ENCODE measurements at regions not wholly inside any gene's neighbourhood (a gene's known extent, or its start where the extent isn't known, plus 50 kb on each side); places are given as distances from the start of the nearest gene placed in this dataset.

DNA sequence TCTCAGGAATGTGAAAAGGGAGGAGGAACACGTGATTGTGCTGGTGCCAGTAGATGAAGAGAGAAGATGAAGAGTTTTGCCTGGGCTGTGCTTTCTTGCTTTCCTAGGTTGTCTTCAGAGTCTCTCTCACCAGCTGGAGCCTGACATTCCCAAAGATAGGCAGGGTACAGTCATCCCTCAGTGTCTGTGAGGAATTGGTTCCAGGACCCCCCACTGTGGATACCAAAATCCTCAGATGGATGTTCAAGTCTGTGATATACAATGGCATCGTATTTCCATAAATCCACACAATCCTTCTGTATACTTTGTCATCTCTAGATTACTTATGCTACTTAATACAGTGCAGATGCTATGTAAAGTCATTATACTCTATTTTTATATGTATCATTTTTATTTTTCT is 113.5 kb downstream of the SAMD5 start:
- Histone ChIP-seq H3K79me2 (ENCODE audit: insufficient read depth, low read length) (no peaks in the 10 kb centered on the region), H4K20me1 (ENCODE audit: insufficient read depth) (no peaks in the 10 kb centered on the region), H3K36me3 (ENCODE audit: control insufficient read depth in 1 of 2, insufficient read depth in 2 of 2, low read length in 2 of 2) (no peaks in the 10 kb centered on the region), H3K9me2 (ENCODE audit: insufficient read depth) (no peaks in the 10 kb centered on the region), H3K4me3 (replicated peaks in 1 of 2; ENCODE audit: low read depth in 1 of 2, low read length in 2 of 2) (no peak overlapping the region), H3K27ac (ENCODE audit: low read depth, low read length) (no peak overlapping the region), H2AFZ (ENCODE audit: low read depth, low read length, poor library complexity, severe bottlenecking) (no peak overlapping the region), H3K4me2 (ENCODE audit: low read length) (no peak overlapping the region), H3K27me3 (ENCODE audit: insufficient read depth, low read length) (no peaks in the 10 kb centered on the region), H3K9ac (ENCODE audit: low read length) (no peak overlapping the region), H3K9me3 (ENCODE audit: control insufficient read depth in 1 of 2, insufficient read depth in 1 of 2, low read depth in 1 of 2, low read length in 2 of 2) (no peaks in the 10 kb centered on the region), H3K4me1 (ENCODE audit: control insufficient read depth in 1 of 2, insufficient read depth in 2 of 2, low read length in 2 of 2) (no peaks in the 10 kb centered on the region)
- BruUV-seq (replicated peaks) = no TSS peak
- DNase-seq (ENCODE audit: low read depth, low spot score) (no peak), ATAC-seq (no peak)
- POLR2A ChIA-PET = no interaction called here
- CTCF ChIA-PET = no interaction called here
- intact Hi-C loops (cut with micrococcal nuclease) = no loop called here
- no peak for TF ChIP-seq EZH2phosphoT487 (IDR thresholded peaks at IDR 0.05; ENCODE audit: borderline replicate concordance)
- no peak for TF ChIP-seq SRF (IDR thresholded peaks at IDR 0.05; ENCODE audit: low read depth)
- TF ChIP-seq EGR1 (IDR thresholded peaks at IDR 0.05; ENCODE audit: low read depth) = no peak
- TF ChIP-seq ZNF274 (IDR thresholded peaks at IDR 0.05; ENCODE audit: low read depth, low read length) = no peak
- no peak for TF ChIP-seq YY1 (IDR thresholded peaks at IDR 0.05; ENCODE audit: extremely low read depth, insufficient replicate concordance, low read depth, low read length)
- no peak for TF ChIP-seq REST (IDR thresholded peaks at IDR 0.05; ENCODE audit: low read depth)
- TF ChIP-seq, protein P1, sequence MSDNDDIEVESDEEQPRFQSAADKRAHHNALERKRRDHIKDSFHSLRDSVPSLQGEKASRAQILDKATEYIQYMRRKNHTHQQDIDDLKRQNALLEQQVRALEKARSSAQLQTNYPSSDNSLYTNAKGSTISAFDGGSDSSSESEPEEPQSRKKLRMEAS (IDR thresholded peaks at IDR 0.05) = no peak
- no peak for TF ChIP-seq EZH2 (IDR thresholded peaks at IDR 0.05)
- TF ChIP-seq ZFX (IDR thresholded peaks at IDR 0.05) = no peak
- TF ChIP-seq, protein P2, sequence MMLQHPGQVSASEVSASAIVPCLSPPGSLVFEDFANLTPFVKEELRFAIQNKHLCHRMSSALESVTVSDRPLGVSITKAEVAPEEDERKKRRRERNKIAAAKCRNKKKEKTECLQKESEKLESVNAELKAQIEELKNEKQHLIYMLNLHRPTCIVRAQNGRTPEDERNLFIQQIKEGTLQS (IDR thresholded peaks at IDR 0.05) = no peak
- no peak for TF ChIP-seq POLR2A (IDR thresholded peaks at IDR 0.05; ENCODE audit: borderline replicate concordance, extremely low read depth, insufficient read depth, insufficient read length)
- TF ChIP-seq ELF1 (IDR thresholded peaks at IDR 0.05; ENCODE audit: borderline replicate concordance, low read depth) = no peak
- RAD21 ChIA-PET (ENCODE audit: low non-redundant PET in 1 of 2, low total read pairs in 2 of 2, uncharacterized antibody in 2 of 2, unreplicated experiment in 2 of 2) = no interaction called here
